H9 (cell line): ENCODE measurements at regions not wholly inside any gene's neighbourhood (a gene's known extent, or its start where the extent isn't known, plus 50 kb on each side); places are given as distances from the start of the nearest gene placed in this dataset.

Source experiments
- DNase-seq: peaks from one replicate; pipeline ENCODE4 v3.0.0-alpha.2; 2017
- H2AFZ ChIP-seq: one replicate; pipeline ENCODE4 v1.6.1; 2013; ENCODE audit warnings: mild to moderate bottlenecking, low read length, control low read depth, moderate library complexity
- H2AK5ac ChIP-seq: 2 replicates; pipeline ENCODE4 v1.6.1; 2013; ENCODE audit warnings: low read length, control low read depth, mixed read lengths; ENCODE audit not compliant: insufficient read length
- H2BK120ac ChIP-seq: one replicate; pipeline ENCODE4 v1.6.1; 2013; ENCODE audit warnings: low read depth, mild to moderate bottlenecking, low read length, control low read depth, inconsistent platforms; ENCODE audit not compliant: poor library complexity, severe bottlenecking
- H2BK12ac ChIP-seq: 2 replicates; pipeline ENCODE4 v1.6.1; 2013; ENCODE audit warnings: low read length, control low read depth, mixed read lengths, low read depth; ENCODE audit not compliant: insufficient read length
- H2BK15ac ChIP-seq: 2 replicates; pipeline ENCODE4 v1.6.1; 2013; ENCODE audit warnings: low read depth, low read length, control low read depth
- H2BK20ac ChIP-seq: one replicate; pipeline ENCODE4 v1.6.1; 2013; ENCODE audit warnings: low read depth, mild to moderate bottlenecking, low read length, control low read depth, inconsistent platforms; ENCODE audit not compliant: poor library complexity, severe bottlenecking
- H2BK5ac ChIP-seq: 2 replicates; pipeline ENCODE4 v1.6.1; 2013; ENCODE audit warnings: low read length, control low read depth, mixed read lengths; ENCODE audit not compliant: insufficient read length
- H3K14ac ChIP-seq: 2 replicates; pipeline ENCODE4 v1.6.1; 2013; ENCODE audit warnings: low read length, control low read depth; ENCODE audit not compliant: insufficient read depth
- H3K18ac ChIP-seq: 2 replicates; pipeline ENCODE4 v1.6.1; 2013; ENCODE audit warnings: low read depth, mild to moderate bottlenecking, mixed read lengths, low read length, control low read depth; ENCODE audit not compliant: insufficient read length
- H3K23ac ChIP-seq: 2 replicates; pipeline ENCODE4 v1.6.1; 2013; ENCODE audit warnings: low read length, control low read depth, mixed read lengths, low read depth; ENCODE audit not compliant: insufficient read length
- H3K23me2 ChIP-seq: 2 replicates; pipeline ENCODE4 v1.6.1; 2013; ENCODE audit warnings: low read depth, mild to moderate bottlenecking, mixed read lengths, low read length, control low read depth; ENCODE audit not compliant: insufficient read length, poor library complexity, severe bottlenecking
- H3K27ac ChIP-seq: 2 replicates; pipeline ENCODE4 v1.5.1; 2013; ENCODE audit warnings: low read length, control low read depth, mixed read lengths, low read depth; ENCODE audit not compliant: insufficient read length
- H3K27me3 ChIP-seq: 2 replicates; pipeline ENCODE4 v1.6.1; 2013; ENCODE audit warnings: low read length, control low read depth, inconsistent platforms; ENCODE audit not compliant: insufficient read depth
- H3K4ac ChIP-seq: 2 replicates; pipeline ENCODE4 v1.6.1; 2013; ENCODE audit warnings: low read depth, mild to moderate bottlenecking, control low read depth, inconsistent platforms, low read length, moderate library complexity
- H3K4me1 ChIP-seq: 2 replicates; pipeline ENCODE4 v1.6.1; 2013; ENCODE audit warnings: low read length, control low read depth, inconsistent platforms; ENCODE audit not compliant: insufficient read depth
- H3K4me2 ChIP-seq: 2 replicates; pipeline ENCODE4 v1.6.1; 2013; ENCODE audit warnings: low read length, control low read depth, mixed read lengths; ENCODE audit not compliant: insufficient read length, insufficient read depth
- H3K56ac ChIP-seq: 2 replicates; pipeline ENCODE4 v1.6.1; 2013; ENCODE audit warnings: low read depth, mild to moderate bottlenecking, mixed read lengths, low read length, control low read depth; ENCODE audit not compliant: insufficient read length
- H3K79me1 ChIP-seq: 2 replicates; pipeline ENCODE4 v1.6.1; 2013; ENCODE audit warnings: low read depth, mild to moderate bottlenecking, moderate library complexity, low read length, control low read depth, inconsistent platforms; ENCODE audit not compliant: insufficient read depth, poor library complexity, severe bottlenecking
- H3K79me2 ChIP-seq: 2 replicates; pipeline ENCODE4 v1.6.1; 2013; ENCODE audit warnings: low read length, control low read depth, inconsistent platforms; ENCODE audit not compliant: insufficient read depth
- H3K9ac ChIP-seq: 2 replicates; pipeline ENCODE4 v1.6.1; 2013; ENCODE audit warnings: low read length, control low read depth, mixed read lengths; ENCODE audit not compliant: insufficient read length; ENCODE audit errors: extremely low read depth
- H3K9me3 ChIP-seq: one replicate; pipeline ENCODE4 v1.6.1; 2013; ENCODE audit warnings: low read depth, low read length, inconsistent platforms; ENCODE audit not compliant: control insufficient read depth
- H3T11ph ChIP-seq: one replicate; pipeline ENCODE4 v1.6.1; 2013; ENCODE audit warnings: mild to moderate bottlenecking, low read length, control low read depth, inconsistent platforms
- H4K20me1 ChIP-seq: one replicate; pipeline ENCODE4 v1.6.1; 2013; ENCODE audit not compliant: control insufficient read depth, insufficient read length, insufficient read depth
- H4K5ac ChIP-seq: 2 replicates; pipeline ENCODE4 v1.6.1; 2013; ENCODE audit warnings: low read depth, mild to moderate bottlenecking, mixed read lengths, low read length, control low read depth; ENCODE audit not compliant: insufficient read length
- H4K8ac ChIP-seq: replicated peaks from 2 replicates; pipeline ENCODE4 v1.6.1; 2013; ENCODE audit warnings: low read length, control low read depth, mixed read lengths, low read depth; ENCODE audit not compliant: insufficient read length
- H4K91ac ChIP-seq: 2 replicates; pipeline ENCODE4 v1.6.1; 2013; ENCODE audit warnings: low read depth, mild to moderate bottlenecking, moderate library complexity, mixed read lengths, low read length, control low read depth; ENCODE audit not compliant: insufficient read length
- H3K27ac Mint-ChIP-seq, 3 experiments: 2 replicates in 2 of 3; 3 replicates in 1 of 3; pipeline ENCODE4 v1.8.0; 2020 to 2021; ENCODE audit warnings: mixed read lengths in 3 of 3, mild to moderate bottlenecking in 1 of 3, moderate library complexity in 1 of 3
- H3K27me3 Mint-ChIP-seq: 2 replicates; pipeline ENCODE4 v1.8.0; 2021; ENCODE audit warnings: low read depth, mild to moderate bottlenecking, moderate library complexity, mixed read lengths
- H3K36me3 Mint-ChIP-seq, 3 experiments: 2 replicates in 2 of 3; 3 replicates in 1 of 3; pipeline ENCODE4 v1.8.0; 2020 to 2021; ENCODE audit warnings: low read depth in 3 of 3, mixed read lengths in 3 of 3; ENCODE audit not compliant: insufficient read depth in 1 of 3
- H3K4me1 Mint-ChIP-seq, 2 experiments: 2 replicates each; pipeline ENCODE4 v1.8.0; 2020; ENCODE audit warnings: mixed read lengths in 2 of 2
- H3K4me3 Mint-ChIP-seq, 2 experiments: 2 replicates in 1 of 2; 3 replicates in 1 of 2; pipeline ENCODE4 v1.8.0; 2020 to 2021; ENCODE audit warnings: mild to moderate bottlenecking in 2 of 2, mixed read lengths in 2 of 2, moderate library complexity in 1 of 2
- H3K9me3 Mint-ChIP-seq, 2 experiments: 2 replicates in 1 of 2; 3 replicates in 1 of 2; pipeline ENCODE4 v1.8.0; 2020; ENCODE audit warnings: mild to moderate bottlenecking in 2 of 2, mixed read lengths in 2 of 2, moderate library complexity in 1 of 2
- WGBS: extraction: QIAGEN DNeasy Blood & Tissue Kit; methylation state at CpG from one replicate; pipeline ENCODE4 v1.1.7; 2013; ENCODE audit warnings: missing lambda C conversion rate, low lambda C conversion rate, mixed read lengths; ENCODE audit not compliant: insufficient read length; ENCODE audit errors: extremely low coverage; 5-methylcytosine and 5-hydroxymethylcytosine counted together
- TF ChIP-seq, protein P1 (sequence below): fragments of 200-600 bp; sonication (generic); conservative IDR thresholded peaks from 3 replicates; pipeline ENCODE4 v1.8.0; 2021; ENCODE audit warnings: antibody characterized with exemption, mild to moderate bottlenecking

DNA sequence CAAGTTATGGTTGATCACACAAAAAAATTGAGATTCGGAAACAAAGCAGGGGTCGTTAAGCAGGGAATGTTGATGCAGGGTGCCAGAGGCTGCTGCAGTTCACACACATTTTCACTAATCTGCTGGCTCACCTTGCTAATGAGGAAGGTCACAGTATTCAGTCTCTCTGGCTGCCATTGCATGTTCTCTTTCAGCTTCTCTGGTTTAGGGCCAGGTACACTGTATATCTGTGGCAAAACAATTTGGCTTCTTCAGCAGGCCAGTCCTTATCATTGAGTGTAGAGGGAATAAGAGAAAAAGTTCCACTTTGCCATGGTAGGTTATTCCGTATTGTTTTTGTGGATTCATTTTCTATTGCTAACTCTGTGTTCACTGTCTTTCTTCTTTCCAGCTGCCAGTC lies 283.7 kb upstream of the ANO3 start:
- Histone ChIP-seq H2AFZ (no peak overlapping the region), H2BK5ac (no peak overlapping the region), H3K27me3 (no peaks in the 10 kb centered on the region), H3K9me3 (no peaks in the 10 kb centered on the region), H4K5ac (no peak overlapping the region), H3K4ac (no peak overlapping the region), H3K18ac (no peak overlapping the region), H2BK120ac (no peak overlapping the region), H3K4me2 (no peak overlapping the region), H2BK12ac (no peak overlapping the region), H3K56ac (no peak overlapping the region), H3K27ac (no peak overlapping the region), H3K14ac (no peak overlapping the region), H3K9ac (no peak overlapping the region), H2AK5ac (no peak overlapping the region), H3K23me2 (no peaks in the 10 kb centered on the region), H2BK15ac (no peak overlapping the region), H3K23ac (no peak overlapping the region), H3K79me2 (no peaks in the 10 kb centered on the region), H4K8ac (no peak overlapping the region), H4K20me1 (no peaks in the 10 kb centered on the region), H2BK20ac (no peak overlapping the region), H3K79me1 (no peaks in the 10 kb centered on the region), H3K4me1 (no peaks in the 10 kb centered on the region), H3T11ph (no peak overlapping the region), H4K91ac (no peak overlapping the region)
- no peaks in the 10 kb centered on the region for H3K27me3 Mint-ChIP-seq
- H3K4me1 Mint-ChIP-seq, result no peaks in the 10 kb centered on the region
- no peaks in the 10 kb centered on the region for H3K36me3 Mint-ChIP-seq
- no peaks in the 10 kb centered on the region for H3K9me3 Mint-ChIP-seq
- H3K4me3 Mint-ChIP-seq, result no peak overlapping the region
- TF ChIP-seq, protein P1, sequence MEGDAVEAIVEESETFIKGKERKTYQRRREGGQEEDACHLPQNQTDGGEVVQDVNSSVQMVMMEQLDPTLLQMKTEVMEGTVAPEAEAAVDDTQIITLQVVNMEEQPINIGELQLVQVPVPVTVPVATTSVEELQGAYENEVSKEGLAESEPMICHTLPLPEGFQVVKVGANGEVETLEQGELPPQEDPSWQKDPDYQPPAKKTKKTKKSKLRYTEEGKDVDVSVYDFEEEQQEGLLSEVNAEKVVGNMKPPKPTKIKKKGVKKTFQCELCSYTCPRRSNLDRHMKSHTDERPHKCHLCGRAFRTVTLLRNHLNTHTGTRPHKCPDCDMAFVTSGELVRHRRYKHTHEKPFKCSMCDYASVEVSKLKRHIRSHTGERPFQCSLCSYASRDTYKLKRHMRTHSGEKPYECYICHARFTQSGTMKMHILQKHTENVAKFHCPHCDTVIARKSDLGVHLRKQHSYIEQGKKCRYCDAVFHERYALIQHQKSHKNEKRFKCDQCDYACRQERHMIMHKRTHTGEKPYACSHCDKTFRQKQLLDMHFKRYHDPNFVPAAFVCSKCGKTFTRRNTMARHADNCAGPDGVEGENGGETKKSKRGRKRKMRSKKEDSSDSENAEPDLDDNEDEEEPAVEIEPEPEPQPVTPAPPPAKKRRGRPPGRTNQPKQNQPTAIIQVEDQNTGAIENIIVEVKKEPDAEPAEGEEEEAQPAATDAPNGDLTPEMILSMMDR, result no peak
- no peak overlapping the region for H3K27ac Mint-ChIP-seq
- DNase-seq, result no peak
- WGBS, result no CpG with 5 or more reads among the region's 3 CpGs
